Ascending aorta (tissue), 2 donors: ENCODE measurements at regions not wholly inside any gene's neighbourhood (a gene's known extent, or its start where the extent isn't known, plus 50 kb on each side); places are given as distances from the start of the nearest gene placed in this dataset.

Experiments
- DNase-seq, 2 donors: peaks; one replicate each; pipeline ENCODE4 v3.0.0-alpha.2; 2019; ENCODE audit warnings: low spot score in 2 of 2
- H3K27ac ChIP-seq, 2 donors: fragments of 200-600 bp; sonication (generic); one replicate each; pipeline ENCODE4 v1.5.1; 2016 to 2017; ENCODE audit warnings: mild to moderate bottlenecking in 1 of 2
- H3K27me3 ChIP-seq: fragments of 200-600 bp; sonication (generic); one replicate; pipeline ENCODE4 v1.5.1; 2017
- H3K36me3 ChIP-seq, 2 donors: fragments of 200-600 bp; sonication (generic); one replicate each; pipeline ENCODE4 v1.5.1; 2016
- H3K4me1 ChIP-seq, 2 donors: fragments of 200-600 bp; sonication (generic); one replicate each; pipeline ENCODE4 v1.5.1; 2016 to 2017; ENCODE audit warnings: mild to moderate bottlenecking in 1 of 2
- H3K4me3 ChIP-seq, 2 donors: fragments of 200-600 bp; sonication (generic); one replicate each; pipeline ENCODE4 v1.5.1; 2016 to 2017; ENCODE audit warnings: mild to moderate bottlenecking in 1 of 2
- H3K9me3 ChIP-seq, 2 donors: fragments of 200-600 bp; sonication (generic); one replicate each; pipeline ENCODE4 v1.5.1; 2016
- intact Hi-C: fragments of 100-400 bp; cut with DNase I; formaldehyde crosslinking; loops from one replicate; pipeline ENCODE4 v1.15.1; 2023
- TF ChIP-seq, protein P1 (sequence below), 3 experiments: fragments of 200-600 bp in 2 of 3; fragments of 450-650 bp in 1 of 3; sonication (generic) in 2 of 3; IDR thresholded peaks; one replicate each; pipeline ENCODE4 v1.5.1; 2016 to 2019; ENCODE audit warnings: antibody characterized with exemption in 3 of 3, mild to moderate bottlenecking in 1 of 3, moderate library complexity in 1 of 3

DNA sequence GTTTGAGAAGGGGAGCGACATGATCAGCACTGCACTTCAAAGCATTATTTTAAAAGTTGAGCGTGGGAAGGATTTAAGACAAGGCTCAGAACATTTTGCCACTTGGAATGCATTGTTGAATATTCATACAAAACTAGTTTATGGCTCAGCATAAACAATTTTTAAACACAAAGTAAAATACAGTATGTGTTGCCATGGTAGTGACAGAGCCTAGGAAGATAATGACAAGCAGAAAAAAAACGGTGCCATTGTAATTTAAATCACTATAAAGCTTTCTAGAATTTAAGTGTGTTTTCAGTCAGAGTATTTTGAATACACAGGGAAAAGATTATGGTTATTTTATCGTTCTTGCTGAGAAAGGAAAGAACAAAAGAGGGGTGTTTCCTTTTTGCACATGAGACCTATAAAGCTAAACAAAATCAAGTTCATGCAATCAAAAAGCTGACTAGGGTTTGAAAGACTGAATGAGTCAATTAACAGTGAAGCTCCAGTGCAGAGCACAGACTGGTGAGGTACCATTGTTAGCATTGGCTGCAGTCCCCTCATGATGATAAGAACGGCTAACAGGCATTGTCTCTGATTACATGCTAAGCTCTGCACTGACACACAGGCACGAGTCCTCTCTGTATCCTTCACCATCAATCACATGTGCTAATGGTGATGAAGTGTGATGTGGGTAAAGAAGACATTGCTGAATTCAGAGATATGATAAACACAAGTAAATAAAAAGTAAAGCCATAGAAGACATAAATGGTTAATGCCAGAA lies 181.9 kb upstream of the VSTM2A start:
- H3K36me3 ChIP-seq = no peaks in the 10 kb centered on the region
- H3K4me1 ChIP-seq = no peaks in the 10 kb centered on the region
- no peak for DNase-seq
- no peaks in the 10 kb centered on the region for H3K9me3 ChIP-seq
- intact Hi-C loops = no loop called here
- no peak overlapping the region for H3K27ac ChIP-seq
- no peaks in the 10 kb centered on the region for H3K27me3 ChIP-seq
- H3K4me3 ChIP-seq = no peak overlapping the region
- TF ChIP-seq, protein P1, sequence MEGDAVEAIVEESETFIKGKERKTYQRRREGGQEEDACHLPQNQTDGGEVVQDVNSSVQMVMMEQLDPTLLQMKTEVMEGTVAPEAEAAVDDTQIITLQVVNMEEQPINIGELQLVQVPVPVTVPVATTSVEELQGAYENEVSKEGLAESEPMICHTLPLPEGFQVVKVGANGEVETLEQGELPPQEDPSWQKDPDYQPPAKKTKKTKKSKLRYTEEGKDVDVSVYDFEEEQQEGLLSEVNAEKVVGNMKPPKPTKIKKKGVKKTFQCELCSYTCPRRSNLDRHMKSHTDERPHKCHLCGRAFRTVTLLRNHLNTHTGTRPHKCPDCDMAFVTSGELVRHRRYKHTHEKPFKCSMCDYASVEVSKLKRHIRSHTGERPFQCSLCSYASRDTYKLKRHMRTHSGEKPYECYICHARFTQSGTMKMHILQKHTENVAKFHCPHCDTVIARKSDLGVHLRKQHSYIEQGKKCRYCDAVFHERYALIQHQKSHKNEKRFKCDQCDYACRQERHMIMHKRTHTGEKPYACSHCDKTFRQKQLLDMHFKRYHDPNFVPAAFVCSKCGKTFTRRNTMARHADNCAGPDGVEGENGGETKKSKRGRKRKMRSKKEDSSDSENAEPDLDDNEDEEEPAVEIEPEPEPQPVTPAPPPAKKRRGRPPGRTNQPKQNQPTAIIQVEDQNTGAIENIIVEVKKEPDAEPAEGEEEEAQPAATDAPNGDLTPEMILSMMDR (IDR thresholded peaks at IDR 0.05) = no peak

DNA sequence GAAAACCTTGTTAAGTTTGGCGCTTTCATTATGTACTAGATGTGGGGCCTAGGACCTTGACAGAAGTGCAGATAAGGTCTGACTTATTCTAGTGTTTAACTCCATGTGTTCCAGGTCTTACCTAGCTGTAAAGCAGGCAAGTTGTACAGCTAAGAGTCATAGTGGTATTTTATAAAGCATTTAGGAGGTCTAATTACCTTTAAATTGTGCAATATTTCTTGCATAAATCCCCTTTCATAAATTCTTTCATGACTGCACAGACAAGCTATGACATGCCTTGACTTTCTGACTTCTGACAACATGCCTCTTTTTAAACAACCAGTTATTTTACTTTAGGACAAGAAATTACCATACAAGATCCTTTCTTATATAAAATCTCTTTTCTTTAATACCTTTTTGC lies 151.6 kb upstream of the VSTM2A start:
- Histone ChIP-seq H3K27ac (no peak overlapping the region), H3K9me3 (no peaks in the 10 kb centered on the region), H3K4me3 (no peak overlapping the region), H3K4me1 (no peaks in the 10 kb centered on the region), H3K36me3 (no peaks in the 10 kb centered on the region), H3K27me3 (no peaks in the 10 kb centered on the region)
- TF ChIP-seq, protein P1 (IDR thresholded peaks at IDR 0.05) = no peak
- DNase-seq = no peak
- intact Hi-C loops = no loop called here

DNA sequence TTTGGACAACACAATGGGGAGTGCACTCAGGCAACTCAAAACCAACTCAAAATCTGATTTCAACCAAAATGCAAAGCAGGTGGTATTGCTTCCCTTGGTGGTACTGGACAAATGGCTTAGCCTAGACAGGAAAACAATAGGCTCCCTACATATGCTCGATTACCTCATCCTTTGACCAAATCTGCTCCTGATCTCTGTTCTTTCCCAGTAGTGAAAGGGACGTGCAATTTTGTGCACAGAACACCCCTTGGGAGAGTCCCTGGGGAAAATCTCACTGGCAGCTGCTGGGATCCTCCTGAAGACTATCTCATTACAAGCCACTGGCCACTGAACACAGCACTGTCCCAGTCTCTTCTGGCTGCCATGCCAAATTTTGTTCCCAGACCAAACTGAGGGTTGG lies 149.2 kb upstream of the VSTM2A start:
- TF ChIP-seq, protein P1 (IDR thresholded peaks at IDR 0.05) = no peak
- H3K27ac ChIP-seq = no peak overlapping the region
- H3K4me1 ChIP-seq = no peaks in the 10 kb centered on the region
- H3K9me3 ChIP-seq = no peaks in the 10 kb centered on the region
- no peaks in the 10 kb centered on the region for H3K36me3 ChIP-seq
- no peaks in the 10 kb centered on the region for H3K27me3 ChIP-seq
- no peak for DNase-seq
- intact Hi-C loops = no loop called here
- no peak overlapping the region for H3K4me3 ChIP-seq

DNA sequence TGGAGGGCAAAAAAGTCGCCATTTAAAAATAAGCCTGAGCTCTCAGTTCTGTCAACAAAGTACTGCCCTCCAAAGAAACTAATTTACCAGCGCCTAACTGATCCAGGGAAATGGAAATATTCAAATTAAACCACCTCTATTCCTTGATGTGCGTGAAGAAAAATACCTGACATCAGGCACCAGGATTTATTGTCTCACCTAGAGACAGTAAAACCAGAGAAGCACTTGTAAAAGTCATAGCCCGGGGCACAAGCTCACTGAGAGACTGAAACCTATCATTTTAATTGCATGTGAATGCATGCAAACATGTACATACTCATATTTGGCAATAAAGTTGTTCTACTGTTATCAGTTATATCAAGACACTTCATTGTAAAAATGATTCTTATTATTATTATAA lies 147.3 kb upstream of the VSTM2A start:
- no peaks in the 10 kb centered on the region for H3K27me3 ChIP-seq
- no peaks in the 10 kb centered on the region for H3K4me1 ChIP-seq
- TF ChIP-seq, protein P1 (IDR thresholded peaks at IDR 0.05) = no peak
- H3K27ac ChIP-seq = no peak overlapping the region
- no peak overlapping the region for H3K4me3 ChIP-seq
- H3K9me3 ChIP-seq = no peaks in the 10 kb centered on the region
- no peaks in the 10 kb centered on the region for H3K36me3 ChIP-seq
- DNase-seq = no peak
- intact Hi-C loops = no loop called here

DNA sequence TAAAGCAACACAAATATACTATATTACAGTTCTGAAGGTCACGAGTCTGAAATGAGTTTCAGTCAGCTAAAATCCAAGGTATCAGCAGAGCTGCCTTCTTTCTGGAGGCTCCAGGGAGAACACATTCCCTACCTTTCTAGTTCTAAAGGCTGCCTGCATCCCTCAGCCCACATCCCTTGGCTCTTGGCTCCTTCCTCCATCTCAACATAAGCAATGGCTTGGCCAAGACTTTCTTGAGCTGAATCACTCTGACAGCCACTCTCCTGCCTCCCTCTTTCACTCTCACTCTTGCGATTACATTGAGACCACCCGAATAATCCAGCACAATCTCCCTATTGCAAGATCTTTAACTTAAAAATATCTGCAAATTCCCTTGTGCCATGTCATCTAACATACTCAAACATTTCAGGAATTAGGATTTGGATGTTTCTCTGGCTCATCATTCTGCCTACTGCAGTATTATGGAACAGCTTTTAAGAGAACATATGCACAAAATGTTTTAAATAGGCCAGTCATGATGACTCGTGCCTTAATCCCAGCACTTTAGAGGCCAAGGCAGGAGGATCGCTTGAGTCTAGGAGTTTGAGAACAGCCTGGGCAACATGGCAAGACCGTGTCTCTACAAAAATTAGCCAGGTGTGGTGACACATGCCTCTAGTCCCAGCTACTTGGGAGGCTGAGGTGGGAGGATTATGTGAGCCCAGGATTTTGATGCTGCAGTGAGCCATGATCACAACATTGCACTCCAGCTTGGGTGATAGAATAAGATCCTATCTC lies 144.2 kb upstream of the VSTM2A start:
- no peaks in the 10 kb centered on the region for H3K4me1 ChIP-seq
- no peak overlapping the region for H3K27ac ChIP-seq
- DNase-seq = no peak
- TF ChIP-seq, protein P1 (IDR thresholded peaks at IDR 0.05) = no peak
- no peaks in the 10 kb centered on the region for H3K9me3 ChIP-seq
- no peaks in the 10 kb centered on the region for H3K27me3 ChIP-seq
- H3K4me3 ChIP-seq = no peak overlapping the region
- H3K36me3 ChIP-seq = no peaks in the 10 kb centered on the region
- intact Hi-C loops = no loop called here
